GM20000 (cell line): ENCODE measurements at regions not wholly inside any gene's neighbourhood (a gene's known extent, or its start where the extent isn't known, plus 50 kb on each side); places are given as distances from the start of the nearest gene placed in this dataset.
A peak's percentile ranks its signal among the peaks of the same experiment; 100 is the strongest.

Source experiments
- DNase-seq: peaks from one replicate; pipeline ENCODE4 v3.0.0; 2012; ENCODE audit warnings: low spot score
- CTCF ChIP-seq: IDR thresholded peaks from 2 replicates; pipeline ENCODE4 v1.5.1; 2012; ENCODE audit warnings: mild to moderate bottlenecking, control low read depth; ENCODE audit errors: extremely low read depth, missing control alignments

- TF ChIP-seq CTCF, result no peak
- DNase-seq, result no peak
Observed at GRCh38 chr14:97456462-97456861, 659.3 kb downstream of the VRK1 start.

GRCh38 chr14:97456958-97457357 lies 659.8 kb downstream of the VRK1 start:
- no peak for DNase-seq
- TF ChIP-seq CTCF, result no peak

GRCh38 chr14:97457575-97458085 lies 660.4 kb downstream of the VRK1 start:
- TF ChIP-seq CTCF, result no peak
- DNase-seq, result no peak

- no peak for TF ChIP-seq CTCF
- no peak for DNase-seq
Observed at GRCh38 chr14:97458255-97458654, 661.1 kb downstream of the VRK1 start.

- TF ChIP-seq CTCF, result no peak
- peak; percentile 18 for DNase-seq
Observed at GRCh38 chr14:97458661-97459579, 661.7 kb downstream of the VRK1 start.

GRCh38 chr14:97462081-97462480 lies 664.9 kb downstream of the VRK1 start:
- no peak for TF ChIP-seq CTCF
- no peak for DNase-seq

GRCh38 chr14:97468220-97468619 lies 671.0 kb downstream of the VRK1 start:
- no peak for TF ChIP-seq CTCF
- no peak for DNase-seq
